Activated naive CD8-positive, alpha-beta T cell treated with anti-CD3 and anti-CD28 coated beads for 36 hours (primary cell): ENCODE measurements at regions not wholly inside any gene's neighbourhood (a gene's known extent, or its start where the extent isn't known, plus 50 kb on each side); places are given as distances from the start of the nearest gene placed in this dataset.

Experiments used
- DNase-seq: peaks from one replicate; pipeline ENCODE4 v3.0.0; 2021
- H3K27ac Mint-ChIP-seq: one replicate; pipeline ENCODE4 v1.8.0; 2022; ENCODE audit warnings: mild to moderate bottlenecking, moderate library complexity, mixed read lengths
- H3K27me3 Mint-ChIP-seq: one replicate; pipeline ENCODE4 v1.8.0; 2022; ENCODE audit warnings: mild to moderate bottlenecking, mixed read lengths
- H3K36me3 Mint-ChIP-seq: one replicate; pipeline ENCODE4 v1.8.0; 2021; ENCODE audit warnings: mild to moderate bottlenecking, mixed read lengths
- H3K4me1 Mint-ChIP-seq: one replicate; pipeline ENCODE4 v1.8.0; 2021; ENCODE audit warnings: mixed read lengths
- H3K4me3 Mint-ChIP-seq: one replicate; pipeline ENCODE4 v1.8.0; 2022; ENCODE audit warnings: mild to moderate bottlenecking, moderate library complexity, mixed read lengths
- H3K9me3 Mint-ChIP-seq: one replicate; pipeline ENCODE4 v1.8.0; 2022; ENCODE audit warnings: mixed read lengths

- Mint-ChIP-seq H3K9me3 (no peaks in the 10 kb centered on the region), H3K36me3 (no peaks in the 10 kb centered on the region), H3K27me3 (peaks cover 5% of the 10 kb centered on the region), H3K4me3 (no peak overlapping the region), H3K27ac (no peak overlapping the region), H3K4me1 (peaks cover 4% of the 10 kb centered on the region)
- no peak for DNase-seq
Measured at GRCh38 chr1:42041031-42041430, 112.2 kb upstream of the GUCA2B start.

- Mint-ChIP-seq H3K27me3 (no peaks in the 10 kb centered on the region), H3K36me3 (no peaks in the 10 kb centered on the region), H3K9me3 (no peaks in the 10 kb centered on the region), H3K27ac (no peak overlapping the region), H3K4me3 (no peak overlapping the region), H3K4me1 (peaks cover 4% of the 10 kb centered on the region)
- DNase-seq, result no peak
Measured at GRCh38 chr1:42040159-42040558, 113.1 kb upstream of the GUCA2B start.

- Mint-ChIP-seq H3K9me3 (no peaks in the 10 kb centered on the region), H3K36me3 (no peaks in the 10 kb centered on the region), H3K27ac (no peak overlapping the region), H3K4me3 (no peak overlapping the region), H3K27me3 (no peaks in the 10 kb centered on the region), H3K4me1 (peaks cover 13% of the 10 kb centered on the region)
- no peak for DNase-seq
Measured at GRCh38 chr1:42038261-42038660, 114.9 kb upstream of the GUCA2B start.

- DNase-seq, result no peak
- no peaks in the 10 kb centered on the region for H3K9me3 Mint-ChIP-seq
- no peak overlapping the region for H3K4me3 Mint-ChIP-seq
- H3K27me3 Mint-ChIP-seq, result no peaks in the 10 kb centered on the region
- peaks cover 13% of the 10 kb centered on the region for H3K4me1 Mint-ChIP-seq
- H3K27ac Mint-ChIP-seq, result no peak overlapping the region
- no peaks in the 10 kb centered on the region for H3K36me3 Mint-ChIP-seq
Measured at GRCh38 chr1:42037586-42037985, 115.6 kb upstream of the GUCA2B start.

- no peak overlapping the region for H3K27ac Mint-ChIP-seq
- no peak overlapping the region for H3K4me3 Mint-ChIP-seq
- no peaks in the 10 kb centered on the region for H3K27me3 Mint-ChIP-seq
- no peak for DNase-seq
- peaks cover 15% of the 10 kb centered on the region for H3K4me1 Mint-ChIP-seq
- no peaks in the 10 kb centered on the region for H3K9me3 Mint-ChIP-seq
- H3K36me3 Mint-ChIP-seq, result no peaks in the 10 kb centered on the region
Measured at GRCh38 chr1:42037161-42037560, 116.0 kb upstream of the GUCA2B start.

GRCh38 chr1:42035830-42036604, 117.2 kb upstream of the GUCA2B start:
- Mint-ChIP-seq H3K27ac (no peak overlapping the region), H3K36me3 (no peaks in the 10 kb centered on the region), H3K9me3 (no peaks in the 10 kb centered on the region), H3K4me1 (peaks cover 25% of the 10 kb centered on the region), H3K4me3 (peak overlapping the region; percentile 82), H3K27me3 (no peaks in the 10 kb centered on the region)
- peak; percentile 98 for DNase-seq

GRCh38 chr1:42035205-42035829, 116.6 kb upstream of the HIVEP3 start:
- DNase-seq, result no peak
- Mint-ChIP-seq H3K4me1 (peaks cover 25% of the 10 kb centered on the region), H3K27ac (no peak overlapping the region), H3K9me3 (no peaks in the 10 kb centered on the region), H3K27me3 (no peaks in the 10 kb centered on the region), H3K4me3 (peak overlapping the region; percentile 79), H3K36me3 (no peaks in the 10 kb centered on the region)

GRCh38 chr1:42034426-42034825, 115.7 kb upstream of the HIVEP3 start:
- no peaks in the 10 kb centered on the region for H3K36me3 Mint-ChIP-seq
- H3K4me1 Mint-ChIP-seq, result peaks cover 25% of the 10 kb centered on the region
- H3K9me3 Mint-ChIP-seq, result no peaks in the 10 kb centered on the region
- H3K27me3 Mint-ChIP-seq, result no peaks in the 10 kb centered on the region
- H3K27ac Mint-ChIP-seq, result no peak overlapping the region
- peak overlapping the region; percentile 79 for H3K4me3 Mint-ChIP-seq
- DNase-seq, result no peak

- H3K27me3 Mint-ChIP-seq, result no peaks in the 10 kb centered on the region
- DNase-seq, result no peak
- no peaks in the 10 kb centered on the region for H3K9me3 Mint-ChIP-seq
- H3K4me3 Mint-ChIP-seq, result no peak overlapping the region
- no peaks in the 10 kb centered on the region for H3K36me3 Mint-ChIP-seq
- H3K27ac Mint-ChIP-seq, result no peak overlapping the region
- peaks cover 25% of the 10 kb centered on the region for H3K4me1 Mint-ChIP-seq
Measured at GRCh38 chr1:42033629-42034028, 114.9 kb upstream of the HIVEP3 start.

GRCh38 chr1:42017730-42018129, 99.0 kb upstream of the HIVEP3 start:
- no peaks in the 10 kb centered on the region for H3K27me3 Mint-ChIP-seq
- peaks cover 6% of the 10 kb centered on the region for H3K36me3 Mint-ChIP-seq
- peaks cover 29% of the 10 kb centered on the region for H3K4me1 Mint-ChIP-seq
- DNase-seq, result no peak
- H3K27ac Mint-ChIP-seq, result no peak overlapping the region
- H3K9me3 Mint-ChIP-seq, result peaks cover 10% of the 10 kb centered on the region
- H3K4me3 Mint-ChIP-seq, result no peak overlapping the region

- no peak overlapping the region for H3K27ac Mint-ChIP-seq
- H3K27me3 Mint-ChIP-seq, result no peaks in the 10 kb centered on the region
- peaks cover 10% of the 10 kb centered on the region for H3K9me3 Mint-ChIP-seq
- peaks cover 29% of the 10 kb centered on the region for H3K4me1 Mint-ChIP-seq
- no peak overlapping the region for H3K4me3 Mint-ChIP-seq
- no peak for DNase-seq
- H3K36me3 Mint-ChIP-seq, result peaks cover 6% of the 10 kb centered on the region
Measured at GRCh38 chr1:42017259-42017658, 98.5 kb upstream of the HIVEP3 start.

GRCh38 chr1:42014823-42015222, 96.1 kb upstream of the HIVEP3 start:
- Mint-ChIP-seq H3K36me3 (peaks cover 10% of the 10 kb centered on the region), H3K27me3 (no peaks in the 10 kb centered on the region), H3K4me3 (no peak overlapping the region), H3K9me3 (peaks cover 7% of the 10 kb centered on the region), H3K4me1 (peaks cover 29% of the 10 kb centered on the region), H3K27ac (no peak overlapping the region)
- no peak for DNase-seq

GRCh38 chr1:42013881-42014470, 95.3 kb upstream of the HIVEP3 start:
- Mint-ChIP-seq H3K36me3 (peaks cover 10% of the 10 kb centered on the region), H3K4me3 (peak overlapping the region; percentile 42), H3K27me3 (no peaks in the 10 kb centered on the region), H3K4me1 (peaks cover 34% of the 10 kb centered on the region), H3K9me3 (peaks cover 7% of the 10 kb centered on the region), H3K27ac (peak overlapping the region; percentile 1)
- no peak for DNase-seq

GRCh38 chr1:42012852-42013251, 94.1 kb upstream of the HIVEP3 start:
- Mint-ChIP-seq H3K4me3 (no peak overlapping the region), H3K9me3 (peaks cover 4% of the 10 kb centered on the region), H3K4me1 (peaks cover 34% of the 10 kb centered on the region), H3K36me3 (peaks cover 10% of the 10 kb centered on the region), H3K27ac (no peak overlapping the region), H3K27me3 (no peaks in the 10 kb centered on the region)
- DNase-seq, result no peak

GRCh38 chr1:42010381-42010780, 91.7 kb upstream of the HIVEP3 start:
- H3K36me3 Mint-ChIP-seq, result peaks cover 10% of the 10 kb centered on the region
- no peak overlapping the region for H3K4me3 Mint-ChIP-seq
- peaks cover 3% of the 10 kb centered on the region for H3K9me3 Mint-ChIP-seq
- H3K27ac Mint-ChIP-seq, result no peak overlapping the region
- no peak for DNase-seq
- no peaks in the 10 kb centered on the region for H3K27me3 Mint-ChIP-seq
- H3K4me1 Mint-ChIP-seq, result peaks cover 28% of the 10 kb centered on the region

- H3K9me3 Mint-ChIP-seq, result no peaks in the 10 kb centered on the region
- no peak overlapping the region for H3K27ac Mint-ChIP-seq
- H3K27me3 Mint-ChIP-seq, result no peaks in the 10 kb centered on the region
- no peak for DNase-seq
- peaks cover 12% of the 10 kb centered on the region for H3K4me1 Mint-ChIP-seq
- peaks cover 4% of the 10 kb centered on the region for H3K36me3 Mint-ChIP-seq
- H3K4me3 Mint-ChIP-seq, result no peak overlapping the region
Measured at GRCh38 chr1:42008264-42008663, 89.5 kb upstream of the HIVEP3 start.
